CD4-positive, alpha-beta memory T cell (primary cell): ENCODE measurements at regions not wholly inside any gene's neighbourhood (a gene's known extent, or its start where the extent isn't known, plus 50 kb on each side); places are given as distances from the start of the nearest gene placed in this dataset.
A peak's percentile ranks its signal among the peaks of the same experiment; 100 is the strongest.

Experiments
- CTCF ChIA-PET: fragments of 350-600 bp; sonication (Branson Sonifier 250); formaldehyde crosslinking; loops from one replicate; lab custom pipeline; 2021; ENCODE audit warnings: inconsistent platforms; ENCODE audit not compliant: partially characterized antibody; lab: Charles Lee
- POLR2A ChIA-PET: fragments of 350-600 bp; sonication (Branson Sonifier 250); formaldehyde crosslinking; loops from one replicate; lab custom pipeline; 2021; ENCODE audit not compliant: partially characterized antibody; lab: Charles Lee
- DNase-seq, 5 donors: peaks; one replicate each; pipeline versions ENCODE4 v3.0.0 to v3.0.0-alpha.2; 2020 to 2022; ENCODE audit warnings: mixed read lengths in 1 of 5
- H3K27ac ChIP-seq: one replicate; pipeline ENCODE4 v1.7.0; 2013; ENCODE audit warnings: low read depth, low read length
- H3K27me3 ChIP-seq: 2 replicates; pipeline ENCODE4 v1.7.0; 2013; ENCODE audit warnings: mild to moderate bottlenecking, low read length, moderate library complexity; ENCODE audit not compliant: insufficient read depth
- H3K36me3 ChIP-seq: 2 replicates; pipeline ENCODE4 v1.7.0; 2013; ENCODE audit warnings: mild to moderate bottlenecking, low read length, moderate library complexity; ENCODE audit not compliant: insufficient read depth
- H3K4me1 ChIP-seq: 2 replicates; pipeline ENCODE4 v1.7.0; 2013; ENCODE audit warnings: mild to moderate bottlenecking, low read length, moderate library complexity; ENCODE audit not compliant: insufficient read depth
- H3K4me3 ChIP-seq, 2 donors: one replicate each; pipeline ENCODE4 v1.7.0; 2013; ENCODE audit warnings: low read length in 2 of 2, mild to moderate bottlenecking in 1 of 2
- H3K9me3 ChIP-seq, 2 donors: one replicate each; pipeline ENCODE4 v1.7.0; 2013; ENCODE audit warnings: low read length in 2 of 2, control low read depth in 1 of 2; ENCODE audit not compliant: control insufficient read depth in 1 of 2
- H3K27ac Mint-ChIP-seq, 7 donors: one replicate each; pipeline ENCODE4 v1.8.0; 2020 to 2021; ENCODE audit warnings: mixed read lengths in 7 of 7, mild to moderate bottlenecking in 6 of 7, inconsistent platforms in 3 of 7, moderate library complexity in 3 of 7
- H3K27me3 Mint-ChIP-seq, 2 donors: one replicate each; pipeline ENCODE4 v1.8.0; 2020 to 2021; ENCODE audit warnings: mixed read lengths in 2 of 2
- H3K36me3 Mint-ChIP-seq, 2 donors: one replicate each; pipeline ENCODE4 v1.8.0; 2020 to 2021; ENCODE audit warnings: mixed read lengths in 2 of 2, inconsistent platforms in 1 of 2, mild to moderate bottlenecking in 1 of 2
- H3K4me1 Mint-ChIP-seq, 4 donors: one replicate each; pipeline ENCODE4 v1.8.0; 2020 to 2021; ENCODE audit warnings: mixed read lengths in 4 of 4, mild to moderate bottlenecking in 1 of 4
- H3K4me3 Mint-ChIP-seq, 8 donors: one replicate each; pipeline ENCODE4 v1.8.0; 2020 to 2021; ENCODE audit warnings: mixed read lengths in 8 of 8, mild to moderate bottlenecking in 7 of 8, moderate library complexity in 6 of 8, inconsistent platforms in 3 of 8
- H3K9me3 Mint-ChIP-seq, 8 donors: one replicate each; pipeline ENCODE4 v1.8.0; 2020 to 2021; ENCODE audit warnings: mixed read lengths in 8 of 8, mild to moderate bottlenecking in 5 of 8, inconsistent platforms in 3 of 8, moderate library complexity in 1 of 8
- intact Hi-C: fragments of 100-400 bp; cut with micrococcal nuclease; formaldehyde crosslinking; loops from one replicate; pipeline ENCODE4 v1.15.1; 2023

DNA sequence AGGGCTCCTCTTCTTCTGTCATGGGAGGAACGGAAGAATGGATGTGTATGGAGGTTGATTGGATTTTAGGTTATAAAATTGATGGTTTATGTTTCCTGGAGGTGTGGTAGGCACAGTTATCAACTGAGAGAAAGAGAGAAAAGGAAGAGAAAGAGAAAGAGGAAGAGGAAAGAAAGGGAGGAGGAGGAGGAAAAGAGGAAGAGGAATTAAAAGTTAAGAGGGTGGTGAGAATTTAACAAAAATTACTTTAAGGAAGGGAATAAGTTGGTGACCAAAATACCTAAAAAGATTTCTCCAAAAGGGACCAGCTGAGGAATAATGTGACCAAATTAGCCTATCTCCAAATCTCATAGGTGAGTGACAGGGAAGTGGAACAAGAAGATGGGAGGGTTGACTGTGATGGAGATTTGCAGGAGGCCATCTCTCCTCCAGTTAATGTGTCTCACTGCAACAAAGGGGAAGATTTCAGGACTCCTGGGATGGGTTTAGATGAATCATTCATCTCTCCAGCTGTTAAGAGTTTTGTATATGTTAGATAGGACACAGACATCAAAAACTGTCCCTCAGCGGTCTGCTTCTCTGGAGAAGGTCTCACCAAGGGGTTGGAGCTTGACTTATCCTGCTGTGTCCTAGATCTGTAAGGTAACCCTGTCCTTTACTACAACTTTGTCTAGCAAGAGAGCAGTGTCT is 76.0 kb upstream of the TMC1 start:
- CTCF ChIA-PET: interaction anchor here (1.0 to 1.4 kb wide), 2 partner anchors 30 to 141 kb away, joined by 3 read pairs; no protein-coding TSS in a partner anchor
- H3K27ac ChIP-seq: no peak overlapping the region
- no peak for DNase-seq
- Mint-ChIP-seq H3K4me1 (peaks cover 22 to 41% (median 31%) of the 10 kb centered on the region in 4 donors), H3K27me3 (no peaks in the 10 kb centered on the region), H3K9me3 (no peaks in the 10 kb centered on the region), H3K36me3 (no peaks in the 10 kb centered on the region), H3K4me3 (no peak overlapping the region), H3K27ac (peak overlapping the region in 4 of 7 donors; percentile 6 to 70 (median 34))
- no peak overlapping the region for H3K4me3 ChIP-seq
- intact Hi-C loops: no loop called here
- no peaks in the 10 kb centered on the region for H3K27me3 ChIP-seq
- no peaks in the 10 kb centered on the region for H3K36me3 ChIP-seq
- H3K9me3 ChIP-seq: no peaks in the 10 kb centered on the region
- H3K4me1 ChIP-seq: peaks cover 36% of the 10 kb centered on the region
- POLR2A ChIA-PET: interaction anchor here (1.0 to 3.0 kb wide), 2 partner anchors 12 to 81 kb away, joined by 3 to 9 read pairs; partner anchors contain the start of gene ZFAND5

DNA sequence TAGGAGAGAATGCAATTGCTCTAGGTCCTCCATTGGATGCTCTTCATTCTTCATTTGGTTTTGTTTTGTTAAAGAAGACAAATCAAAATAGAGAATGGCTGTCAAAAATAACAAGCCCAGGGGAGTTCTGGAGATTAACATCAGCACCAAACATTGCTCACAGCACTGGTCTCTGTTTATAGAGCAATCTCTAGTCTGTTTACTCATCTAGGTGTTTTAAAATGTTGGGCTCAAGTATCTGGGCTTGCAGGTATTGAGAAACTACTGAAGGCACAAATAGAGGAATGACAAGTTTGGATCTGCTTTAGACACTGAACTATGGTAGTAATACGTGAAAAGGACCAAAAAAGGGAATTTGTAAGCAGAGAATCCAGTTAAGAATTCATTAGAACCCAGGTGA is 77.0 kb upstream of the TMC1 start:
- POLR2A ChIA-PET: interaction anchor here (0.9 to 2.6 kb wide), 7 partner anchors 11 to 144 kb away, joined by 3 to 29 read pairs (median 7); partner anchors contain the start of gene ZFAND5
- Mint-ChIP-seq H3K4me3 (peak overlapping the region in 2 of 8 donors; percentile 59 to 67), H3K9me3 (no peaks in the 10 kb centered on the region), H3K4me1 (peaks cover 22 to 41% (median 31%) of the 10 kb centered on the region in 4 donors), H3K27me3 (no peaks in the 10 kb centered on the region), H3K36me3 (no peaks in the 10 kb centered on the region), H3K27ac (peak overlapping the region in 5 of 7 donors; percentile 7 to 86 (median 59))
- H3K4me1 ChIP-seq: peaks cover 36% of the 10 kb centered on the region
- CTCF ChIA-PET: interaction anchor here (1.0 to 2.1 kb wide), 5 partner anchors 10 to 148 kb away, joined by 3 to 8 read pairs (median 7); no protein-coding TSS in a partner anchor
- no peaks in the 10 kb centered on the region for H3K27me3 ChIP-seq
- no peak overlapping the region for H3K4me3 ChIP-seq
- no peak for DNase-seq
- no peaks in the 10 kb centered on the region for H3K9me3 ChIP-seq
- intact Hi-C loops: loop anchor here (5.0 kb wide), 2 partner anchors 33 to 152 kb away; no protein-coding TSS in a partner anchor
- H3K36me3 ChIP-seq: no peaks in the 10 kb centered on the region
- no peak overlapping the region for H3K27ac ChIP-seq

DNA sequence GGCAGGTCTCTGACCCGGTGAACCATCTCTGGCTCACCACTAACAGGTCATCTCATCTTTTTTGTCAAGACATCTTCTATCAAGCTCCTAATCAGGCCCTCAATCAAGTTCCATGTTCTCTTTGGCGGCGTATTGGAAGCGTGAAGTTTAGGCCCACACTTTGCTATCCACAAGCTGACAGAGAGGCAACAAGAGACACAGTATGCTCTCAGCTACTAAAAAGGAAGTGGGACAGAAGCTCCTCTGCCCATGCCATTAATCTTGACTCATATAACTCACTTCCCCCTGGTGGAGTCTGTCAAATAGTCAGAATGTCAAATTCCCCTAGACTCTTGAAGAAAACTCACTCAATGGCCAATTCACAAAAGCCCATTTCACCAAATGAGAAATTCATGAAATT is 77.6 kb upstream of the TMC1 start:
- POLR2A ChIA-PET: interaction anchor here (0.6 to 2.6 kb wide), 13 partner anchors 10 to 381 kb away, joined by 3 to 29 read pairs (median 4); partner anchors contain the start of gene ZFAND5
- Mint-ChIP-seq H3K4me3 (peak overlapping the region in 5 of 8 donors; percentile 25 to 67 (median 39)), H3K4me1 (peaks cover 22 to 41% (median 31%) of the 10 kb centered on the region in 4 donors), H3K27ac (peak overlapping the region; percentile 48 to 92 (median 80)), H3K36me3 (no peaks in the 10 kb centered on the region), H3K27me3 (no peaks in the 10 kb centered on the region), H3K9me3 (no peaks in the 10 kb centered on the region)
- H3K4me3 ChIP-seq: no peak overlapping the region
- no peaks in the 10 kb centered on the region for H3K27me3 ChIP-seq
- peaks cover 36% of the 10 kb centered on the region for H3K4me1 ChIP-seq
- H3K9me3 ChIP-seq: no peaks in the 10 kb centered on the region
- CTCF ChIA-PET: interaction anchor here (0.9 to 2.1 kb wide), 7 partner anchors 10 to 163 kb away, joined by 3 to 8 read pairs (median 6); no protein-coding TSS in a partner anchor
- intact Hi-C loops: loop anchor here (1.0 to 5.0 kb wide), 6 partner anchors 33 to 152 kb away; partner anchors contain the start of gene ZFAND5
- H3K27ac ChIP-seq: peak overlapping the region; percentile 5
- no peaks in the 10 kb centered on the region for H3K36me3 ChIP-seq
- DNase-seq: peak in 3 of 5 donors; percentile 10 to 42 (median 14)

DNA sequence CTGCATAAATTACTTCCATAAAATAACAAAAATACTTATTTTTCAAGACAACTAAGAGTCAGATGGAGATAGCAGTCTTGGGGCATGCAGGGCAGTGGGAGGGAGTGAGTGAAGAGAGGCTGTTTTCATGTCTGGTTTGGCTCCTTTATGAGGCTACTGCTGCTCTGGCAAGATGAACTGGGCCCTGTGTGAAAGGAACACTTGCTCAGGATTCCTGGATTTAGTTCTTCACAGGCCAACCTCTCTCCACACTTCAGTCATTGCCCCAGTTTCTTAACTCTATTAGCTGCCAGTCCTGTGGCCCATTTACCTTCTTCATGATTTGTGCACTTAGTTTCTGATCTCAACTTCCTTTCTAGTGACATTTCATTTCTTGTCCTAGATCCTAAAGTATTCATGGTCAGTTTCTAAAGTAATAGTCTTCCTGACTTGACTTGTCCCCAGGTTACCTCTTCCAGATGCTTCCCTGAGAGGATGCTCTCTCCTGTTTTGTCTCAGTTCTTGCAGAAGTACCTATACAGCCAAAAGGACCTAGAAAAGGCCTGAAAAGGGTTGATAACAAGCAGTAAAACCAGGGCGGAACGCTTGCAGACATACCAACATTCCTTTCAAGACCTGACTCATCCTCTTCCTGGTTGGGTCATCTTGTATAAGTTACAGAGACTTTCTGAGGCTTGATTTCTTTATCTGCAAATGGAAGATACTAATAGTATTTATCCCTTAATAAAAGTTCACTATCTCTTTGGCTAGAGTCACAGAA is 77.0 kb upstream of the ZFAND5 start:
- H3K27ac Mint-ChIP-seq: peak overlapping the region in 5 of 7 donors; percentile 3 to 75 (median 65)
- H3K27ac ChIP-seq: no peak overlapping the region

DNA sequence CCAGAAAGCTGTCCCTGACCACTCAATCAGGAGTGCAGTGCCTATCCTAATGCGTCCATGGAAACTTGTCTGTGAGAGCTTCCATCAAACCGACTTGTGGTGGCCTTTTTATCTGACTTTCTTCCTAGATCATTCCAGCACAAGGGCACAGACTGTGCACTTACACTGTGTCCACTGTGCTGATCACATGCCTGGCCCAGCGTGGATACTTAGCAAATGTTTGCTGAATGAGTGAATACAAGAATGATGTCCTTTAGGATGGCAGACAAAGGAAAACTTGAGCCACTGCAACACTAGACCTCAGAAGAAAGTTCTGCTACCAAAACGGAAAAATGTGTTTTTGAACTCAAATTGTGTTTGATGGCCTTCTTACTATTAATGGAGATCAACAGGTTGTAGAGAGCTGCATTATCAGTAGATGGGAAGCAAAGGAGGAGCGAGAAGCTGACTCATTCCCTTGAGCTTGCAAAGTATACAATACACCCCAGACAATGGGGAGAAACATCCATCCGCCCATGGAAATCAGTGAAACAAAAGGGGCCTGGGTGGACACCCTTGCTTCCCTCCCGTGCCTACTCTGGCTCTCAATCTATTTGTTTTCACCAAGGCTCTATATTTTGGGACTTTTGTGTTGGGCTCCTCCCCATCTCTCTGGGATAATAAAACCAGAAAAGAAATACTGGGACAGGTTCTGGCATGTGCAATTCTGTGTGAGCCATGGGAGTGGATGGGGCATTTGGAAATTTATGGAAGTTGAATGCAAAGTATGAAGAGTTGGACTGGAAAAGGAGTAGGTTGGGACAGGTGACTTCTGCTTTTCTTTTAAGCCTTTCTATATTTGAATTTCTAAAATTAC is 76.2 kb upstream of the ZFAND5 start:
- Mint-ChIP-seq H3K4me3 (no peak overlapping the region), H3K9me3 (peaks cover 0 to under 1% (median 0%) of the 10 kb centered on the region in 8 donors), H3K36me3 (no peaks in the 10 kb centered on the region), H3K4me1 (peaks cover 22 to 41% (median 31%) of the 10 kb centered on the region in 4 donors), H3K27ac (peak overlapping the region in 2 of 7 donors; percentile 10 to 43), H3K27me3 (peaks cover 0 to under 1% of the 10 kb centered on the region in 2 donors)
- no peaks in the 10 kb centered on the region for H3K27me3 ChIP-seq
- no peaks in the 10 kb centered on the region for H3K36me3 ChIP-seq
- DNase-seq: no peak
- intact Hi-C loops: loop anchor here (5.0 kb wide), 2 partner anchors 36 to 149 kb away; no protein-coding TSS in a partner anchor
- H3K4me1 ChIP-seq: peaks cover 36% of the 10 kb centered on the region
- H3K4me3 ChIP-seq: no peak overlapping the region
- CTCF ChIA-PET: interaction anchor here (1.2 kb wide), 1 partner anchor 152 kb away, joined by 3 read pairs; no protein-coding TSS in a partner anchor
- POLR2A ChIA-PET: interaction anchor here (0.6 kb wide), 1 partner anchor 76 kb away, joined by 3 read pairs; the partner anchor contains the start of gene ZFAND5
- H3K9me3 ChIP-seq: no peaks in the 10 kb centered on the region
- no peak overlapping the region for H3K27ac ChIP-seq

More for the DNA sequence above, 77.0 kb upstream of the ZFAND5 start:
- DNase-seq: no peak
- H3K4me3 Mint-ChIP-seq: peak overlapping the region in 1 of 8 donors; percentile 59
- intact Hi-C loops: loop anchor here (2.0 to 5.0 kb wide), 3 partner anchors 35 to 150 kb away; no protein-coding TSS in a partner anchor
- no peaks in the 10 kb centered on the region for H3K9me3 Mint-ChIP-seq
- H3K36me3 ChIP-seq: no peaks in the 10 kb centered on the region
- ChIA-PET CTCF (interaction anchor here (1.2 kb wide), 1 partner anchor 151 kb away, joined by 3 read pairs; no protein-coding TSS in a partner anchor), POLR2A (interaction anchor here (2.6 kb wide), 1 partner anchor 85 kb away, joined by 21 read pairs; no protein-coding TSS in a partner anchor)
- H3K9me3 ChIP-seq: no peaks in the 10 kb centered on the region
- H3K4me1 ChIP-seq: peaks cover 36% of the 10 kb centered on the region
- H3K27me3 Mint-ChIP-seq: no peaks in the 10 kb centered on the region
- peaks cover 22 to 41% (median 31%) of the 10 kb centered on the region in 4 donors for H3K4me1 Mint-ChIP-seq
- H3K4me3 ChIP-seq: no peak overlapping the region
- no peaks in the 10 kb centered on the region for H3K27me3 ChIP-seq
- no peaks in the 10 kb centered on the region for H3K36me3 Mint-ChIP-seq

DNA sequence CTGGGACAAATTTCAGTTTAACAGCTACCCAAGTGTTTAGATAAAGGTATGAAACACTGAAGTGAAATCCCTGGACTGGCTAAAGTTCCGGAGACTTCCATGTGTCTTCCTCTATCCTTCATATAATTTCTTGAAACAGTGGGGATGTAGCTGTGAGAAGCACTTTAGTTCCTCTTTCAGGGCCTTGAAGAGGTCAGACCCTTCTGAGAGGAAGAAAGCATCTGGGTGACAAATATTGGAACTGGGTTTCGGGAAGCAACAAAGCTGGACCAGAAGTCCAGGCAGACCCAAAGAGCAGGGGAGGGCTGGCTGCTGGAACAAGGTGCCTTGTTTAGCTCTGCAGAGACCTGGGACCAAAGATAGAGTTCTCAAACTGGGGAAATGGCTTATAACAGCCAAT is 75.4 kb upstream of the ZFAND5 start:
- Histone ChIP-seq H3K9me3 (no peaks in the 10 kb centered on the region), H3K27me3 (no peaks in the 10 kb centered on the region), H3K4me1 (peaks cover 36% of the 10 kb centered on the region), H3K4me3 (no peak overlapping the region), H3K27ac (no peak overlapping the region), H3K36me3 (no peaks in the 10 kb centered on the region)
- H3K4me1 Mint-ChIP-seq: peaks cover 18 to 36% (median 29%) of the 10 kb centered on the region in 4 donors
- CTCF ChIA-PET: interaction anchor here (1.0 kb wide), 1 partner anchor 152 kb away, joined by 3 read pairs; no protein-coding TSS in a partner anchor
- no peak overlapping the region for H3K27ac Mint-ChIP-seq
- peaks cover 0 to 1% (median 0%) of the 10 kb centered on the region in 8 donors for H3K9me3 Mint-ChIP-seq
- no peak for DNase-seq
- no peak overlapping the region for H3K4me3 Mint-ChIP-seq
- H3K27me3 Mint-ChIP-seq: peaks cover 0 to 2% of the 10 kb centered on the region in 2 donors
- POLR2A ChIA-PET: interaction anchor here (0.6 to 1.6 kb wide), 2 partner anchors 18 to 75 kb away, joined by 3 to 4 read pairs; partner anchors contain the start of gene ZFAND5
- intact Hi-C loops: loop anchor here (5.0 kb wide), 2 partner anchors 37 to 148 kb away; no protein-coding TSS in a partner anchor
- no peaks in the 10 kb centered on the region for H3K36me3 Mint-ChIP-seq
